Thymus (tissue), 11 donors: ENCODE measurements at regions not wholly inside any gene's neighbourhood (a gene's known extent, or its start where the extent isn't known, plus 50 kb on each side); places are given as distances from the start of the nearest gene placed in this dataset.
"Not testable (repeated sequence)": the region's sequence is repeated elsewhere in the genome, so short reads cannot be mapped to it uniquely, and the experiment has no call there.

Source experiments
- DNase-seq, 9 donors: peaks; one replicate each; pipeline ENCODE4 v3.0.0-alpha.2; 2013; ENCODE audit warnings: low spot score in 9 of 9, low read depth in 6 of 9, missing footprints in 1 of 9
- H3K27ac ChIP-seq, 2 donors: one replicate each; pipeline ENCODE4 v1.5.1; 2013; ENCODE audit warnings: control low read depth in 1 of 2, low read depth in 1 of 2, low read length in 1 of 2, mild to moderate bottlenecking in 1 of 2, moderate library complexity in 1 of 2
- H3K27me3 ChIP-seq, 2 donors: one replicate each; pipeline ENCODE4 v1.5.1; 2013; ENCODE audit warnings: low read length in 1 of 2; ENCODE audit not compliant: control insufficient read depth in 2 of 2, insufficient read depth in 1 of 2
- H3K36me3 ChIP-seq, 2 donors: one replicate each; pipeline ENCODE4 v1.5.1; 2013; ENCODE audit warnings: low read length in 1 of 2, mild to moderate bottlenecking in 1 of 2, moderate library complexity in 1 of 2; ENCODE audit not compliant: control insufficient read depth in 2 of 2, insufficient read depth in 2 of 2
- H3K4me1 ChIP-seq, 2 donors: one replicate each; pipeline ENCODE4 v1.5.1; 2013; ENCODE audit warnings: low read length in 2 of 2; ENCODE audit not compliant: control insufficient read depth in 2 of 2, insufficient read depth in 2 of 2
- H3K4me3 ChIP-seq, 2 donors: one replicate each; pipeline ENCODE4 v1.5.1; 2013; ENCODE audit warnings: low read length in 2 of 2, control low read depth in 1 of 2, mild to moderate bottlenecking in 1 of 2
- H3K9me3 ChIP-seq, 2 donors: one replicate each; pipeline ENCODE4 v1.5.1; 2013; ENCODE audit warnings: low read length in 1 of 2, mild to moderate bottlenecking in 1 of 2; ENCODE audit not compliant: control insufficient read depth in 2 of 2, insufficient read depth in 1 of 2
- WGBS: extraction: QIAGEN DNeasy Blood & Tissue Kit; methylation state at CpG from one replicate; pipeline ENCODE4 v1.1.7; 2013; 5-methylcytosine and 5-hydroxymethylcytosine counted together
- donor health status: healthy.

DNA sequence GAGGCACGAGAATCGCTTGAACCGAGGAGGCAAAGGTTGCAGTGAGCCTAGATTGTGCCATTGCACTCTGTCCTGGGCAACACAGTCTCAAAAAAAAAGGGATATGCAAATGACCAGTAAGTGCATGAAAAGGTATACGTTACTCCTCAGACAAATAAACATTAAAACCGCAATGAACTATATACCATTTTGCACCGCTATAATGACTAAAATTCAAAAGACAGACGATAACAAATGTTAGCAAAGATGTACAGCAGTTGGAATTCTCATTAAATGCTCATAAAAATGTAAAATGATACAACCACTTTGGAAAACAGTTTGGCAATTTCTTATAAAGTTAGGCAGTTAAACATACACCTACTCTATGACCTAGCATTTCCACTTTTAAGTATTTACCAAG lies 67.4 kb upstream of the MSH6 start:
- H3K9me3 ChIP-seq, result no peaks in the 10 kb centered on the region
- H3K27me3 ChIP-seq, result no peaks in the 10 kb centered on the region
- H3K4me3 ChIP-seq, result no peak overlapping the region
- no peak for DNase-seq
- no peak overlapping the region for H3K27ac ChIP-seq
- no peaks in the 10 kb centered on the region for H3K36me3 ChIP-seq
- no peaks in the 10 kb centered on the region for H3K4me1 ChIP-seq
- WGBS, result 98% methylated on average over 7 of the region's 7 CpGs

DNA sequence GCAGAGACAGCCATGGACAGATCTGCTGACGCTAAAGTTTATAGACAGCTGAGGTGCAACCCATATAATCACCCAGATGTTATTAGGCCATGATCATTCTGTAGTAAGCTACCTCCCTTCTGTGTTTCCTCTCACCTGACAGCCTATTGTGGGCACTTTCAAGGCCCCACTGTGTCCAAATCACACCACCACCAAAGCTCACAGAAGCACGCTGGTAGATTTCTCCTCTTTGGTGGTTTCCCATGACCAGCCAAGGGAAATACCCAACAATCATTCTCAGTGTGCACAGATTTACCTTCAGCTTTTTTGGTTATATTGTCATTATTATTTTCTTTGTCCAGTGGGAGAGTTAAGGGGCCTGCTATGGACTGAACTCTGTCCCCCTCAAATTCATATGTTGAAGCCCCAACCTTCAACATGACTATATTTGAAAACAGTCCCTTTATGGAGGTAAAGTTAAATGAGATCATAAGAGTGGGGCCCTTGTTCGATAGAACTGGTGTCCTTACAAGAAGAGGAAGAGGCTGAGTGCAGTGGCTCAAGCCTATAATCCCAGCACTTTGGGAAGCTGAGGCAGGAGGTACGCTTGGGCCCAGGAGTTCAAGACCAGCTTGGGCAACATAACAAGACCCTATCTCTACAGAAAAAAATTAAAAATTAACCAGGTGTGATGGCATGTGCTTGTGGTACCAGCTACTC lies 74.0 kb upstream of the MSH6 start:
- Histone ChIP-seq H3K36me3 (no peaks in the 10 kb centered on the region), H3K4me1 (no peaks in the 10 kb centered on the region), H3K4me3 (no peak overlapping the region), H3K27ac (no peak overlapping the region), H3K9me3 (no peaks in the 10 kb centered on the region), H3K27me3 (no peaks in the 10 kb centered on the region)
- DNase-seq, result no peak
- WGBS, result 96% methylated on average over 4 of the region's 4 CpGs

DNA sequence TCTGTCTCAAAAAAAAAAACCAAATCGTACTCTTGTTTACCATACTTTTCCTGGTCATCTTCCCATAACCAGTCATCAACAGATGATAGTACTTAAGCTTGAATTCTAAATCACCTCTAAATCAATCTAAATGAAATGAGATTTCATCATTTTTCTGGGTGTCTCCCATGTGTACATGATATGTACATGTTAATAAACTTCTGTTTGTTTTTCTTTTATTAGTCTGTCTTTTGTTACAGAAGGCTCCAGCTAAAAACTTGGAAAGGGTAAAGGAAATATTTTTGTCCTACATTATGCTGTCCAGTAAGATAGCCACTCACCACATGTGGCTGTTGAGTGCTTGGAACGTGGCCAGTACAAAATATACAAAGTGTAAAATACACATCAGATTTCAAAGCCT lies 78.7 kb upstream of the MSH6 start:
- Histone ChIP-seq H3K27me3 (no peaks in the 10 kb centered on the region), H3K27ac (no peak overlapping the region), H3K36me3 (no peaks in the 10 kb centered on the region), H3K9me3 (no peaks in the 10 kb centered on the region), H3K4me1 (no peaks in the 10 kb centered on the region), H3K4me3 (no peak overlapping the region)
- DNase-seq, result no peak
- WGBS, result 47% methylated on average over 2 of the region's 2 CpGs

DNA sequence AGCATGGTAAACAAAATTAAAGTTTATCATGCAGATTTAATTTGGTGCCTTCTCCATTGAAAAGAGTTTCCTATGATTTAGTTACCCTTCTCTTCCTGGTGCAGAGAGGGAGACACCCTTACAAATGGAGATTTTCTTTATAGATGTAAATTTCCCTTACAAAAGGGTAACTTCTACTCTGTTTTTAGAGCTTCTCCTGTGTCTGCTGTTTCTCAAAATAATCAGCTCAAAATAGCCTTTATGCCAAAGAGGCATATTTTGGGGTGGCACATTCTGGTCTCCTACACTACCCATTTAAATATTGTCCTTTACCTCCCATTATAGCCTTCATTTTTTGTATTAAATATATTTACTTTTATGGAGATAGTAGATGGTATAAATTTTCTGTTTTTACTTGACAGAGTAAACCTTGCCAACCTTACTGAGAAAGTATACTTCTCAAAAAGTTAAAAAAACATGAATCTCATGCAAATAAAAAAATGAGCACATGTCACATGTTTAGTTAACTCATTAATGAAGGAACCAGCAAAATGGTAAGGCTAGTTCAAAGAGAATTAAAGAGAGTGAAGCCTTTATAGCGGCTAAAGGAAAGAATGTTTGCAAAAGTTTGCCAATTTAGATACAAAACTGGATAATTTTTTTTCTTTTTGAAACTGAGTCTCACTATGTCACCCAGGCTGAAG lies 83.3 kb upstream of the MSH6 start:
- 94% methylated on average over 1 of the region's 1 CpG for WGBS
- H3K4me1 ChIP-seq, result no peaks in the 10 kb centered on the region
- H3K36me3 ChIP-seq, result no peaks in the 10 kb centered on the region
- H3K4me3 ChIP-seq, result no peak overlapping the region
- H3K27me3 ChIP-seq, result peaks cover 0 to 2% of the 10 kb centered on the region in 2 donors
- H3K9me3 ChIP-seq, result no peaks in the 10 kb centered on the region
- no peak for DNase-seq
- H3K27ac ChIP-seq, result no peak overlapping the region

DNA sequence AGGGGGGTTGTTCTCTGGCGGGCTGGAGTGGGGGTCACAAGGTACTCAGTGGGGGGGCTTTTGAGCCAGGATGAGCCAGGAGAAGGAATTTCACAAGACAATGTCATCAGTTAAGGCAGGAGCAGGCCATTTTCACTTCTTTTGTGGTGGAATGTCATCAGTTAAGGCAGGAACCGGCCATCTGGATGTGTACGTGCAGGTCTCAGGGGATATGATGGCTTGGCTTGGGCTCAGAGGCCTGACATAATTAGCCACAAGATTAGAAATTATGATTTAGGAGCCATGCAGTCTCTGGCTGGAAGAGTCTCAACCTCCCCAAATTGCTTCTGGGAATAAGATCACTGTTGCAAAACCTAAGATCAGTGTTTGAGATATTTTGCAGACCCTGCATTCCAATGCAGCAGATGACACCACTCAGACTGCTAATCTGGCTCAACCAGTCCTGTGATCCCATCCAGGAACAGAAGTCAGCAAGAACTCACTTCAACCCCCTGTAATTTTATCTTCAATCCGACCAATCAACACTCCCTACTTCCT lies 84.4 kb upstream of the MSH6 start:
- H3K4me1 ChIP-seq, H3K36me3 ChIP-seq, H3K4me3 ChIP-seq, H3K27ac ChIP-seq, H3K9me3 ChIP-seq, H3K27me3 ChIP-seq, DNase-seq: not testable (repeated sequence)
- whole genome bisulfite sequencing, result 80% methylated on average over 4 of the region's 4 CpGs

DNA sequence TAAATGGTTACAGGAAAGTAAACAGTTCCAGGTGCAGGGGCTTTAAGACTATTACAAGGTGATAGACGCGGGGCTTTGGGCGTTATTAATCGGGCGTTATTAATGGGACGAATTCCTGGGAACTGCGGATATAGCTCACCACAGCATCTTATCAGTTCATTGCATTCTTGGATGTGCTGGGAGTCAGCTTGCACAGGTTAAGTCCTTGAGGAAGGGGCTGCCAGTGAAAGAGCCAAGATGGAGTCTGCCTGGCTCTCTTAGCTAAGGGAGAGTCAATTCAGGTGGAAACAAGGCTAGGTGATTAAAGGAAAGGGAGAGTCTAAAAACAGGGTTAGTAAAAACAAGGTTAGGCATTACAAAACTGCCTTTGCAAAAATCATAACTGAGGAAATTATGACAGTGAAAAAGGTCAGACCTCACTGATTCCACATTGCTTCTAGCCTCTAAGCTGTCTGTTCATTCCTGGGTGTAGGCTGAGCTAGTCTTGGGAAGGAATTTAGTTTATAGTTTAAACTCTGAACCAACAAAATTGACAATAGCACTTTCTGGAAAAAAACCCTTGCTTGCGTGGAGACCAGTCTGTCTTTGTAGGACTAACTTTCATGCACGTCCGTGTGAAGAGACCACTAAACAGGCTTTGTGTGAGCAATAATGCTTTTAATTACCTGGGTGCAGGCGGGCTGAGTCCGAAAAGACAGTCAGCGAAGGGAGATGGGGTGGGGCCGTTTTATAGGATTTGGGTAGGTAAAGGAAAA lies 85.1 kb upstream of the MSH6 start:
- not testable (repeated sequence) for H3K27me3 ChIP-seq

DNA sequence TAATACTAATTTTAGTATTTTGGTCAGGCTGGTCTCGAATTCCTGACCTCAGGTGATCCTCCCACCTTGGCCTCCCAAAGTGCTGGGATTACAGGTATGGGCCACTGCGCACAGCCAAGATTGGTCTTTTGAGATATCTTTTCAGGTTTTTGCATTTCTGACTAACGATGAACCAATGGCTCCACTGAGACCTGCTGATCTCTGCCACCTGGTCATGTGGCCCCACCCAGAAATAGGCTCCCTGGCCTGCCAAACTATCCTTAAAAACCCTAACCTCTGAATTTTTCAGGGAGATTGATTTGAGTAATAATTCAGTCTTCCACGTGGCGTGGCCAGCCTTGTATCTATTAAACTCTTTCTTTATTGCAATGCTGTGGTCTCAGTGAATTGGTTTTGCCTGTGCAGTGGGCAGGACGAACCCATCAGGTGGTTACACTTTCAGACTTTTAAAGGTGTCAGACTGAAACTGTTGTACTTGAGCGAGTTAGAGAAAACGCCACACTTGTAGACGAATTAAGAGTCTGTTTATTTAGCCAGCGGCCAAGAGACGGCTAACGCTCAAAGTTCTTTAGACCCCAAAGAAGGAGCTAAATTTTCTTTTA lies 85.8 kb upstream of the MSH6 start:
- DNase-seq, result no peak
- Histone ChIP-seq H3K27ac (no peak overlapping the region), H3K27me3 (peaks cover 0 to 2% of the 10 kb centered on the region in 2 donors), H3K4me1 (no peaks in the 10 kb centered on the region), H3K9me3 (no peaks in the 10 kb centered on the region), H3K36me3 (no peaks in the 10 kb centered on the region), H3K4me3 (no peak overlapping the region)
- WGBS, result 89% methylated on average over 12 of the region's 12 CpGs

More for the DNA sequence above, 85.1 kb upstream of the MSH6 start:
- H3K36me3 ChIP-seq, H3K27ac ChIP-seq, H3K4me3 ChIP-seq, DNase-seq, H3K4me1 ChIP-seq, H3K9me3 ChIP-seq: not testable (repeated sequence)
- 93% methylated on average over 14 of the region's 14 CpGs for WGBS

DNA sequence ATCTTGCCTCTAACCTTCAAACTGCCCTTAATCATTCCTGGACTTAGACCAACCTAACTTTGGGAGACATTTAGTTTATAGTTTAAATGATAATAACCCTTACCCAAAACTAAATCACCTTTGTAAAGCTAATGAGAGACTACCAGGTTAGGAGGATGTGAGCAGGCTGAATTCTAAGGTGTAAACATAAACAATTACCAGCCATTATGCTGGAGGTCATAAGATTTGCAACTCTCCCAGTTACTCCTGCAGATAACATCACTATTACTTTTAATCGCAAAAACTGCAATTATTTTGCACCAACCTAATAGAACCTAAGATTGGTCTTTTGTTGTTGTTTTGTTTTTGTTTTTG lies 86.5 kb upstream of the MSH6 start:
- no peak for DNase-seq
- H3K4me3 ChIP-seq, result no peak overlapping the region
- H3K27ac ChIP-seq, result no peak overlapping the region
- no peaks in the 10 kb centered on the region for H3K9me3 ChIP-seq
- H3K36me3 ChIP-seq, result no peaks in the 10 kb centered on the region
- WGBS, result 71% methylated on average over 1 of the region's 1 CpG
- H3K27me3 ChIP-seq, result peaks cover 0 to 2% of the 10 kb centered on the region in 2 donors
- H3K4me1 ChIP-seq, result no peaks in the 10 kb centered on the region
